GM10248 (cell line): ENCODE measurements at regions not wholly inside any gene's neighbourhood (a gene's known extent, or its start where the extent isn't known, plus 50 kb on each side); places are given as distances from the start of the nearest gene placed in this dataset.

Experiments used
- CTCF ChIA-PET: fragments of 300-600 bp; sonication (Branson Sonifier 250); formaldehyde crosslinking; extraction: SDS; loops from one replicate; lab custom pipeline; 2021; ENCODE audit warnings: antibody characterized with exemption; lab: Yijun Ruan, JAX
- POLR2A ChIA-PET: fragments of 350-650 bp; sonication (Branson Sonifier 250); formaldehyde crosslinking; extraction: SDS; loops from one replicate; lab custom pipeline; 2020; ENCODE audit warnings: antibody characterized with exemption; lab: Yijun Ruan, JAX
- DNase-seq: peaks from one replicate; pipeline ENCODE4 v3.0.0; 2012; ENCODE audit errors: extremely low spot score
- TF ChIP-seq, protein P1 (sequence below): IDR thresholded peaks from 2 replicates; pipeline ENCODE4 v1.5.1; 2012; ENCODE audit warnings: mild to moderate bottlenecking, low read depth; ENCODE audit errors: extremely low read depth, missing control alignments, control extremely low read depth

DNA sequence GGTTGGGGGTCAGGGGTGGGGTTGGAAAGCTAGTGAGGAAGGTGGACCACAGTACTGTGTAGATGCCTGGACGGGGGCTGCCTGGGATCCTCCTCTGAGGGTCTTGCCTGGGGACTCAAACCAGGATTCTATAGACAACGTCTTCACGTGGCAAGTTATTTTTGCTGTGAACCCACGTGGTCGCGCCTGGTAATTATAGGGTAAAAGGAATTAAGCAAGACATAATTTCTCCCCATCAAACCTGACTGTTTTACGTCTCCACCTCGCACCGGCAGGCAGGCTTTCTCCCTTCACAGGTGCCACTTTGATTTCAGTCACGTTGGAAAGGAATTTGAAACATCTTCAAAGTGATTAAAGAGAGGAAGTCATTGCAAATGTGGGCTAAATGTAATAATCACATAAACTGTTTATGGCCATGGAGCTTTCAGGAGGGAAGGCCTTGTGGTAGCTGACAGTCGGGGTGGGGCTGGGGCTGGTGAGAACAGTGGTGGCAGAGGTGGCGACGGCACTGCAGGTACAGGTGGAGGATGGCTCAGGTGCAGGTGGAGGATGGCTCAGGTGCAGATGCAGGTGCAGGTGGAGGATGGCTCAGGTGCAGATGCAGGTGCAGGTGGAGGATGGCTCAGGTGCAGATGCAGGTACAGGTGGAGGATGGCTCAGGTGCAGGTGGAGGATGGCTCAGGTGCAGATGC lies 197.1 kb upstream of the NLRP1 start:
- POLR2A ChIA-PET, result no interaction called here
- TF ChIP-seq, protein P1, sequence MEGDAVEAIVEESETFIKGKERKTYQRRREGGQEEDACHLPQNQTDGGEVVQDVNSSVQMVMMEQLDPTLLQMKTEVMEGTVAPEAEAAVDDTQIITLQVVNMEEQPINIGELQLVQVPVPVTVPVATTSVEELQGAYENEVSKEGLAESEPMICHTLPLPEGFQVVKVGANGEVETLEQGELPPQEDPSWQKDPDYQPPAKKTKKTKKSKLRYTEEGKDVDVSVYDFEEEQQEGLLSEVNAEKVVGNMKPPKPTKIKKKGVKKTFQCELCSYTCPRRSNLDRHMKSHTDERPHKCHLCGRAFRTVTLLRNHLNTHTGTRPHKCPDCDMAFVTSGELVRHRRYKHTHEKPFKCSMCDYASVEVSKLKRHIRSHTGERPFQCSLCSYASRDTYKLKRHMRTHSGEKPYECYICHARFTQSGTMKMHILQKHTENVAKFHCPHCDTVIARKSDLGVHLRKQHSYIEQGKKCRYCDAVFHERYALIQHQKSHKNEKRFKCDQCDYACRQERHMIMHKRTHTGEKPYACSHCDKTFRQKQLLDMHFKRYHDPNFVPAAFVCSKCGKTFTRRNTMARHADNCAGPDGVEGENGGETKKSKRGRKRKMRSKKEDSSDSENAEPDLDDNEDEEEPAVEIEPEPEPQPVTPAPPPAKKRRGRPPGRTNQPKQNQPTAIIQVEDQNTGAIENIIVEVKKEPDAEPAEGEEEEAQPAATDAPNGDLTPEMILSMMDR, result no peak
- no peak for DNase-seq
- CTCF ChIA-PET, result no interaction called here

DNA sequence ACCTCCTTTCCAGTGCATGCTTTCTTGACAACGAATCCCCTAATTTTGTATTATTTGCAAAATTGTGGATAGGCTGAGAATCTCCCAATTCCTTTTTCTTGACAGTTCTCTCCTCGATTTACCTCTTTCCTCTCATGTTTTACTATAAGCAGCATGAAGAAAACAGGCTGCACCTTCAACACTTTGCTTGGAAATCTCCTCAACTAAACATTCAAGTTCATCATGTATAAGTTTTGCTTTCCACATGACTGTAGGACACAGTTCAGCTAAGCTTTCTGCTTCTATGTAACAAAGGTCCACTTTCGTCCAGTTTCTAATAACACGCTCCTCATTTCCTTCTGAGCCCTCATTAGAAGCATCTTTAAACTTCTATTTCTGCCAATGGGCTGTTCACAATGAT lies 199.0 kb upstream of the NLRP1 start:
- ChIA-PET POLR2A (no interaction called here), CTCF (no interaction called here)
- DNase-seq, result no peak
- TF ChIP-seq, protein P1, result no peak

DNA sequence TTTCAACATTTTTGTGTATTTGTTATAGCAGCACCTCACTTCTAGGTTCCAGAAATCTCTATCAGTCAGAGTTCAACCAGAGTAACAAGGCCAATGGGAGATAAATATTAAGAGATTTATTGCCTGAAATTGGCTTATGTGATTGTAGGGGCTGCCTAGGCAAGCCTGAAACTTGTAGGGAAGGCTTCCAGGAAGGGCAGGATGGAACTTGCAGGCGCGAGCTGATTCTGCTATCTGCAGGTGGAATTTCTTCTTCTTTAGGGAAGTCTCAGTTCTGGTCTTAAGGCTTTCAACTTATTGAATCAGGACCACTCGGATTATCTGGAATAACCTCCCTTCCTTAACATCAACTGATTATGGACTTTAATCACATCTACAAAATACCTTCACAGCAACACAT lies 199.5 kb upstream of the NLRP1 start:
- TF ChIP-seq, protein P1, result no peak
- ChIA-PET POLR2A (no interaction called here), CTCF (interaction anchor here (0.9 kb wide), 1 partner anchor 12 kb away, joined by 4 read pairs; no protein-coding TSS in a partner anchor)
- no peak for DNase-seq

DNA sequence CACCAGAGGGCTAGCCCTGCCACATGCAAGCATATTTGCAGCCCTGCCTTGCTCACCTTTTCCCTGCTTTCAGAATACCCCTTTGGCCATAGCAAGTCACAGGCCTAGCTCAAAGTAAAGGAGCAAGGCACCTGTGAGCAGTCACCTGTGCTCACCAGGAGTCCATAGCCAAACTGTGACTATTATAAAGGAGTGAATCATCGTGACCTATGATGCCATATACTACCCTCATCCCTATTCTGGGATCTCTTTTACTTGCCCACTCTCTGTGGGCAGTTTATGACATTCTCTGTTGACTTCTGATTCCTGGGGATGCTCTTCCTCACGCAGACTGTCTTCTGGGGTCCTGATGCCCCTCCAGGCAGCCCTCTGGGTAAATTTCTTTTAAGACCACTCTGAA lies 200.5 kb upstream of the NLRP1 start:
- ChIA-PET POLR2A (no interaction called here), CTCF (interaction anchor here (0.9 to 1.1 kb wide), 2 partner anchors 13 to 14 kb away, joined by 3 to 4 read pairs; no protein-coding TSS in a partner anchor)
- TF ChIP-seq, protein P1, result no peak
- DNase-seq, result no peak

DNA sequence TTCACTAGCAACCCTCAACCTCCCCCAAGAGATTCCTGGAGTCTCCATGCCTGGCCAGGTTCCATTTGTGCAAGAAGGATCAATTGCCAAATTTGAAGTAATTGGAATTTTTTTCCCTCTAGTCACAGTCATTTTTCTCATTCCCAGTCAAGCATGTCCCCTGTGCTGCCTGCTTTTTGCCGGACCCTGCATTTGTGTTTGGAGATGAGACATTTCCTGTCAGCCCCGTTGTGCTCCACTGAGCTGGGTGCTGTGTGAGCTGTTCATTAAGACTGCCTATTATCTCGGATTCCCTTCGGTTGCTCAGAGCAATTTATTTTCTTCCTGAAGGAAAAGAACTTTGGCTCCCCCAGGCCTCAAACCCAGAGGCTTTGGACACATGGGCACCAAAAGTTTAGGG lies 201.0 kb upstream of the NLRP1 start:
- TF ChIP-seq, protein P1, result no peak
- CTCF ChIA-PET, result interaction anchor here (1.1 kb wide), 1 partner anchor 14 kb away, joined by 3 read pairs; no protein-coding TSS in a partner anchor
- peak; percentile 33 for DNase-seq
- POLR2A ChIA-PET, result interaction anchor here (1.3 kb wide), 1 partner anchor 9 kb away, joined by 4 read pairs; no protein-coding TSS in a partner anchor

DNA sequence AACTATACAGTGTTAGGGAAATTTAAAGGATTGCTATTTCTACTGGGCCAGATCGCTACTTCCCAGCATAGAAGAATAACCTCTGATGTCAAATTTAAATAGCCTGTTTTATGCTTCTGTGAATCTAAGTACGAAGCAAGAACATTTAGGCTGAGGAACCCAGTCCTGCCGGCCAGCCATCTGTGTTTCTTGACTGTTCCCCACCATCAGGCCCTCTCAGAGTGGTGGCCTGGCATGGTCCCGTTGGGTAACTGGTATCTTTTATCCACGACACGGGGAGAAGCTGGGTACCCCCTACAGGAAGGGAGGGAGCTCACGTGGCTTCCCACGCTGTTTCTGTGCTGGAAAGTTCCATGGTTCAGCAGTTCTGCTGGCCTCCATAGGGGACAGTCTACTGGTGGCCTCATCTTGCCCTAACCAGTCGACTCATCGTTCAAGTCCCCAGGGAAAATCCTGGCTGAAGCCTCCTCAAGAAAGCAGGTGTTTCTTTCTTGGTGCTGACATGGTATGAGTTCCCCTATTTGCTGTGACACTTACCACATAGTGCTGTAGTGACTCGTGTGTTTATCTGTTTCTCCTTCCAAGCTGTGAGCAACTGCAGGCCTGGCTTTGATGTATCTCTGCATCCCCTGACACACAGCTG lies 201.7 kb upstream of the NLRP1 start:
- ChIA-PET POLR2A (interaction anchor here (1.3 kb wide), 1 partner anchor 8 kb away, joined by 4 read pairs; no protein-coding TSS in a partner anchor), CTCF (interaction anchor here (0.8 to 1.3 kb wide), 3 partner anchors 11 to 637 kb away, joined by 3 read pairs; no protein-coding TSS in a partner anchor)
- TF ChIP-seq, protein P1, result no peak
- DNase-seq, result peak; percentile 48
